Prostate gland (tissue), 2 donors: ENCODE measurements at regions not wholly inside any gene's neighbourhood (a gene's known extent, or its start where the extent isn't known, plus 50 kb on each side); places are given as distances from the start of the nearest gene placed in this dataset.

Source experiments
- CTCF ChIP-seq, 4 experiments: fragments of 200-600 bp in 2 of 4; fragments of 450-650 bp in 2 of 4; sonication (generic) in 2 of 4; IDR thresholded peaks; 1 replicate in 3 of 4; 2 replicates in 1 of 4; pipeline ENCODE4 v1.5.1; 2016 to 2019; ENCODE audit warnings: antibody characterized with exemption in 4 of 4, mild to moderate bottlenecking in 2 of 4, moderate library complexity in 2 of 4
- POLR2AphosphoS5 ChIP-seq: sonication (generic); formaldehyde crosslinking; IDR thresholded peaks from one replicate; pipeline ENCODE4 v1.6.1; 2017; ENCODE audit warnings: antibody characterized with exemption

- TF ChIP-seq CTCF (IDR thresholded peaks at IDR 0.05): no peak
- no peak for TF ChIP-seq POLR2AphosphoS5
These were observed 80.9 kb downstream of the KIF4B start for GRCh38 chr5:155094455-155094854.
